ENCODE measurements at regions not wholly inside any gene's neighbourhood (a gene's known extent, or its start where the extent isn't known, plus 50 kb on each side); places are given as distances from the start of the nearest gene placed in this dataset.

- no peak overlapping the region for H3K4me3 ChIP-seq (ENCODE audit: low read depth, low read length)
- no peak for DNase-seq (ENCODE audit: low read depth)
- in situ Hi-C loops (cut with HindIII; ENCODE audit: low sequenced_read_pairs) = no loop called here
- no peak for TF ChIP-seq CTCF (IDR thresholded peaks at IDR 0.05; ENCODE audit: low read depth, low read length, missing control alignments)
These were observed 1027.4 kb downstream of the BRD1 start for GRCh38 chr22:48800036-48800885.

- H3K4me3 ChIP-seq (ENCODE audit: low read depth, low read length) = no peak overlapping the region
- DNase-seq (ENCODE audit: low read depth) = no peak
- in situ Hi-C loops (cut with HindIII; ENCODE audit: low sequenced_read_pairs) = no loop called here
- no peak for TF ChIP-seq CTCF (IDR thresholded peaks at IDR 0.05; ENCODE audit: low read depth, low read length, missing control alignments)
These were observed 1028.3 kb downstream of the BRD1 start for GRCh38 chr22:48799227-48799970.

GRCh38 chr22:48798281-48799226, 1029.1 kb downstream of the BRD1 start:
- DNase-seq (ENCODE audit: low read depth) = no peak
- no peak for TF ChIP-seq CTCF (IDR thresholded peaks at IDR 0.05; ENCODE audit: low read depth, low read length, missing control alignments)
- no peak overlapping the region for H3K4me3 ChIP-seq (ENCODE audit: low read depth, low read length)
- in situ Hi-C loops (cut with HindIII; ENCODE audit: low sequenced_read_pairs) = no loop called here

GRCh38 chr22:48797731-48798130, 1029.9 kb downstream of the BRD1 start:
- no peak for TF ChIP-seq CTCF (IDR thresholded peaks at IDR 0.05; ENCODE audit: low read depth, low read length, missing control alignments)
- no peak for DNase-seq (ENCODE audit: low read depth)
- H3K4me3 ChIP-seq (ENCODE audit: low read depth, low read length) = no peak overlapping the region
- in situ Hi-C loops (cut with HindIII; ENCODE audit: low sequenced_read_pairs) = no loop called here

GRCh38 chr22:48796310-48797015, 1031.2 kb downstream of the BRD1 start:
- no peak overlapping the region for H3K4me3 ChIP-seq (ENCODE audit: low read depth, low read length)
- in situ Hi-C loops (cut with HindIII; ENCODE audit: low sequenced_read_pairs) = no loop called here
- no peak for TF ChIP-seq CTCF (IDR thresholded peaks at IDR 0.05; ENCODE audit: low read depth, low read length, missing control alignments)
- no peak for DNase-seq (ENCODE audit: low read depth)
